ENCODE measurements at regions not wholly inside any gene's neighbourhood (a gene's known extent, or its start where the extent isn't known, plus 50 kb on each side); places are given as distances from the start of the nearest gene placed in this dataset.
"Not testable (repeated sequence)": the region's sequence is repeated elsewhere in the genome, so short reads cannot be mapped to it uniquely, and the experiment has no call there.

GRCh38 chr10:8344756-8345155 is 290.3 kb downstream of the GATA3 start:
- no peak for DNase-seq (ENCODE audit: low read depth)
- no peak for TF ChIP-seq CTCF (IDR thresholded peaks at IDR 0.05; ENCODE audit: low read depth, low read length, missing control alignments)
- no peak overlapping the region for H3K4me3 ChIP-seq (ENCODE audit: low read depth, low read length)

GRCh38 chr10:8346861-8347260 is 292.4 kb downstream of the GATA3 start:
- TF ChIP-seq CTCF (IDR thresholded peaks at IDR 0.05; ENCODE audit: low read depth, low read length, missing control alignments): no peak
- no peak for DNase-seq (ENCODE audit: low read depth)

DNA sequence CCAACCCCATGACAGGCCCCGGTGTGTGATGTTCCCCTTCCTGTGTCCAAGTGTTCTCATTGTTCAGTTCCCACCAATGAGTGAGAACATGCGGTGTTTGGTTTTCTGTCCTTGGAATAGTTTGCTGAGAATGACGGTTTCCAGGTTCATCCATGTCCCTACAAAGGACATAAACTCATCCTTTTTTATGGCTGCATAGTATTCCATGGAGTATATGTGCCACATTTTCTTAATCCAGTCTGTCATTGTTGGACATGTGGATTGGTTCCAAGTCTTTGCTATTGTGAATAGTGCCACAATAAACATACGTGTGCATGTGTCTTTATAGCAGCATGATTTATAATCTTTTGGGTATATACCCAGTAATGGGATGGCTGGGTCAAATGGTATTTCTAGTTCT is 293.1 kb downstream of the GATA3 start:
- not testable (repeated sequence) for DNase-seq (ENCODE audit: low read depth); H3K4me3 ChIP-seq (ENCODE audit: low read depth, low read length)

More at GRCh38 chr10:8346861-8347260, 292.4 kb downstream of the GATA3 start:
- no peak overlapping the region for H3K4me3 ChIP-seq (ENCODE audit: low read depth, low read length)

- TF ChIP-seq CTCF (IDR thresholded peaks at IDR 0.05; ENCODE audit: low read depth, low read length, missing control alignments): no peak
- H3K4me3 ChIP-seq (ENCODE audit: low read depth, low read length): no peak overlapping the region
- DNase-seq (ENCODE audit: low read depth): no peak
Observed at GRCh38 chr10:8349610-8350249, 295.2 kb downstream of the GATA3 start.

DNA sequence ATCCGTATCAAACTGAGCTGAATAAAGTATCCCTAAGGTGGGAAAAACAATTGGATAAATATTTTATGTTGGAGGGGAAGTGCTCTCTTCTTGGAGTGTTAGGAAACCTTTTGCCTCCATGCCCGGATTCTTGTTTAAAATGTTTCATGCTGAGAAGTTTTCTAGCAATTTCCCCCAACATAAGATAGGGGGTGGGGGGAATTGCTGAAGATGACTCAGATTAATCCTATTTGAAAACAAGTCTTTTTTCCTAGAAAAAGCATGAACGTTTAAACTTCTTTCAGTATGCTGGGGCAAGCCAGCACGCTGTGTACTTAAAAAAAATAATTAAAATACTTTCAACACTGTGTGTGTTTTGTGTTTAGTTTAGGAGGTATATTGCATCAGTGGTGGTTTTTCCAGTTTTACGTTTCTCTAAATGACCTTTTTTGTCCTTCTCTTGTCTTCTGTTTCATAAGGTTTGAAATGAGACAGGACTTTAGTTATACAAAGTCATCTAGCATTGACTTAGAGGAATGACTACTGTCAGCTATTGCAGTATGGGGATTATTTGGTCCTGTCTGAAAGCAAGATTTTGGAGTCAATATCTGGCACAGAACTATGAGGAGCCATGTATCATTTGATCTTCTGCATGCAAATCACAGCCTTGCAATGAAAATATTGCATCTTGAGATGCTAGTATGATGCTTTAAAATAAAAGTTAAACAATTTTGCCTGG is 295.9 kb downstream of the GATA3 start:
- DNase-seq (ENCODE audit: low read depth): no peak
- no peak overlapping the region for H3K4me3 ChIP-seq (ENCODE audit: low read depth, low read length)
- no peak for TF ChIP-seq CTCF (IDR thresholded peaks at IDR 0.05; ENCODE audit: low read depth, low read length, missing control alignments)

- no peak for TF ChIP-seq CTCF (IDR thresholded peaks at IDR 0.05; ENCODE audit: low read depth, low read length, missing control alignments)
- DNase-seq (ENCODE audit: low read depth): no peak
- H3K4me3 ChIP-seq (ENCODE audit: low read depth, low read length): no peak overlapping the region
Observed at GRCh38 chr10:8352171-8353075, 297.9 kb downstream of the GATA3 start.

GRCh38 chr10:8356283-8356682 is 301.8 kb downstream of the GATA3 start:
- no peak overlapping the region for H3K4me3 ChIP-seq (ENCODE audit: low read depth, low read length)
- no peak for TF ChIP-seq CTCF (IDR thresholded peaks at IDR 0.05; ENCODE audit: low read depth, low read length, missing control alignments)
- no peak for DNase-seq (ENCODE audit: low read depth)
